ENCODE measurements at regions not wholly inside any gene's neighbourhood (a gene's known extent, or its start where the extent isn't known, plus 50 kb on each side); places are given as distances from the start of the nearest gene placed in this dataset.

DNA sequence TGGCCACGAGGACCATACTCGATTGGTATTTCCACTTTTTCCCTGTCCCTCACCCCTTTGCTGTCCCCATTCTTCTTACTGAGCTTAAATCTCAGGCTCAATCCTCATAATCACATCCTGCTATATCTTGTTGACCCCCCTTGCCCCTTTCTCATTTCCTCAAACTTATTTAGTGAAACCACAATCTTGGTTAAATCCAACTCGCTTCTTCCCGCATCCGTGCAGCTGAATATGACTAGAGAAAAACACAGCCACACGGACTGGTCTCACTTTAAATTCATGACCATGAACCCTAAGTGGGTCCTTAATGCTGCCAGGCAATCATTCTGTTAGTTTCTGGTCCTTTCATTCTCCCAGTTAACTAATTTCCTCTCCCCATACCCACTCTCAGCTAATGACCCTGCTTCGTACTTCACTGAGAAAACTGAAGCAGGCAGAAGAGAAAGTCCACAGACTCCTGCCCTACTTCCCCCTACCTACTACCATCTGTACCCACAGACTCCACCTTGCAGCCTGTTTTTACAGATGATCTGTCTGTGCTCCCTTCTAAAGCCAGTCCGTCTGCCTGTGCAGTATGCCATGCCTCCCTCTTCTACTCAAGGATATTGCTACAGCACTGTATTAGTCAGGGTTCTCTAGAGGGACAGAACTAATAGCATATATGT is 96.8 kb upstream of the LMO4 start:
- no peaks in the 10 kb centered on the region for H3K9me2 ChIP-seq (ENCODE audit: insufficient read depth)
- no peak for TF ChIP-seq EZH2 (IDR thresholded peaks at IDR 0.05; ENCODE audit: low read depth)
- TF ChIP-seq, protein P1, sequence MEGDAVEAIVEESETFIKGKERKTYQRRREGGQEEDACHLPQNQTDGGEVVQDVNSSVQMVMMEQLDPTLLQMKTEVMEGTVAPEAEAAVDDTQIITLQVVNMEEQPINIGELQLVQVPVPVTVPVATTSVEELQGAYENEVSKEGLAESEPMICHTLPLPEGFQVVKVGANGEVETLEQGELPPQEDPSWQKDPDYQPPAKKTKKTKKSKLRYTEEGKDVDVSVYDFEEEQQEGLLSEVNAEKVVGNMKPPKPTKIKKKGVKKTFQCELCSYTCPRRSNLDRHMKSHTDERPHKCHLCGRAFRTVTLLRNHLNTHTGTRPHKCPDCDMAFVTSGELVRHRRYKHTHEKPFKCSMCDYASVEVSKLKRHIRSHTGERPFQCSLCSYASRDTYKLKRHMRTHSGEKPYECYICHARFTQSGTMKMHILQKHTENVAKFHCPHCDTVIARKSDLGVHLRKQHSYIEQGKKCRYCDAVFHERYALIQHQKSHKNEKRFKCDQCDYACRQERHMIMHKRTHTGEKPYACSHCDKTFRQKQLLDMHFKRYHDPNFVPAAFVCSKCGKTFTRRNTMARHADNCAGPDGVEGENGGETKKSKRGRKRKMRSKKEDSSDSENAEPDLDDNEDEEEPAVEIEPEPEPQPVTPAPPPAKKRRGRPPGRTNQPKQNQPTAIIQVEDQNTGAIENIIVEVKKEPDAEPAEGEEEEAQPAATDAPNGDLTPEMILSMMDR (conservative IDR thresholded peaks at IDR 0.05), result no peak
- H2AFZ ChIP-seq, result no peak overlapping the region
- H3K27me3 ChIP-seq (ENCODE audit: insufficient read depth, low read depth), result no peaks in the 10 kb centered on the region
- POLR2A ChIA-PET (ENCODE audit: unreplicated experiment), result no interaction called here
- H3K27ac ChIP-seq, result no peak overlapping the region
- CTCF ChIA-PET, result no interaction called here
- no peak overlapping the region for H3K4me3 ChIP-seq
- DNase-seq, result no peak
- H3K9me3 ChIP-seq (ENCODE audit: insufficient read depth, low read depth), result no peaks in the 10 kb centered on the region
- no peaks in the 10 kb centered on the region for H4K20me1 ChIP-seq (ENCODE audit: insufficient read depth)
- no peak overlapping the region for H3K4me2 ChIP-seq
- intact Hi-C loops (cut with micrococcal nuclease; ENCODE audit: unreplicated experiment), result no loop called here
- H3K79me2 ChIP-seq (ENCODE audit: low read depth), result no peaks in the 10 kb centered on the region
- H3F3A ChIP-seq (ENCODE audit: insufficient read depth, low read depth), result peaks cover 8% of the 10 kb centered on the region
- H3K4me1 ChIP-seq (replicated peaks; ENCODE audit: insufficient read depth), result peaks cover 6% of the 10 kb centered on the region
- H3K36me3 ChIP-seq (ENCODE audit: low read depth), result no peaks in the 10 kb centered on the region
- no TSS peak for BruUV-seq (replicated peaks)

DNA sequence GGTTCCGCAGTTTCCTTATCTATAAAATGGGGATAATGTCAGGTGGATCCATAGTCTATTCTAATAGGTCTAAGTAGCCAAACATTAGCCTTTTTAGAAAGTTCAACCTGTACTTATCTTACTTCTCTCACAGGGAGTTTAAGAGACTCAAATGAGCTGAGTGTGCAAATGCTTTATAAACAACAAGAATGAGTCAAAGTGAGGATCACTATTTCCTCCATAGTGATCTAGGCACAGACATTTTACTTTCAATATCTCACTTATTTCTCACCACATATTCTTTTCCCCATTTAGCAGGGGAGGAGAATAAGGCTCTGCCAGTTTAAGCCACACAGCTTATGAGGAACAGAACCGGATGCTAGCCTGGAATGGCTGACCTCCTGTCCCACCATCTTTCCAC is 92.1 kb upstream of the LMO4 start:
- Histone ChIP-seq H3K27me3 (ENCODE audit: insufficient read depth, low read depth) (no peaks in the 10 kb centered on the region), H3K4me2 (no peak overlapping the region), H3K9me2 (ENCODE audit: insufficient read depth) (no peaks in the 10 kb centered on the region), H3K4me1 (replicated peaks; ENCODE audit: insufficient read depth) (no peaks in the 10 kb centered on the region), H4K20me1 (ENCODE audit: insufficient read depth) (no peaks in the 10 kb centered on the region), H3K27ac (no peak overlapping the region), H3K79me2 (ENCODE audit: low read depth) (no peaks in the 10 kb centered on the region), H3K4me3 (no peak overlapping the region), H2AFZ (no peak overlapping the region), H3K9me3 (ENCODE audit: insufficient read depth, low read depth) (no peaks in the 10 kb centered on the region), H3K36me3 (ENCODE audit: low read depth) (no peaks in the 10 kb centered on the region), H3F3A (ENCODE audit: insufficient read depth, low read depth) (no peaks in the 10 kb centered on the region)
- intact Hi-C loops (cut with micrococcal nuclease; ENCODE audit: unreplicated experiment), result no loop called here
- BruUV-seq (replicated peaks), result no TSS peak
- no peak for DNase-seq
- TF ChIP-seq, protein P1 (conservative IDR thresholded peaks at IDR 0.05), result no peak
- TF ChIP-seq EZH2 (IDR thresholded peaks at IDR 0.05; ENCODE audit: low read depth), result no peak
- ChIA-PET POLR2A (ENCODE audit: unreplicated experiment) (no interaction called here), CTCF (no interaction called here)

DNA sequence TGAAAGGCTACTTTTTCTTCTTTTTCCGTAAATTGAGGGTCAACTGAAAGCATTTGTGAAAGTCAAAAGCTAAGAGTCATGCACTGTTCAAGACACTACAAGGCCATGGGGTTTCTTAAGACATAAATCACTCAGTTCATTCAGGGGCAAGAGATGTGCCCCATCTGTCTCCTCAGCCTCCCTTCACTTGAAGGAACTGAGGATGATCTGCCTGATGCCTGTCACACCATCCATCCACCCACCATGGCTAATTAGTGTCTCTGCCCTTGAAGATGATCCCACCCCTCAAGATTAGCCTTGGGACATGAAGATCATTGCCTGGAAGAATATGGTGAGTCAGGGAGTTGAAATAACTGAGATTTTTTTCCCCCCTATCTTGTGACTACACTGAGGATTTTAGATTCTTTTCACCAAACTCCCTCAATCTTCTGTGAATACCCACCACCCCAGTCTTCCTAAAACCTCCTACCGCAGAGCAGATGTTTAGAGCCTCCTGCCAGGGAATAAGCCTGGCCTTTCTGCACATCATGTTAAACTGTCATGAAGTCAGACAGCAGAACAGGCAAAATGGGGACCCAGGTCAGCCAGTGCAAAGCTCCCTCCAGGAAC is 88.6 kb upstream of the LMO4 start:
- no peak overlapping the region for H3K4me2 ChIP-seq
- no peaks in the 10 kb centered on the region for H3K9me3 ChIP-seq (ENCODE audit: insufficient read depth, low read depth)
- H2AFZ ChIP-seq, result no peak overlapping the region
- peaks cover 11% of the 10 kb centered on the region for H3F3A ChIP-seq (ENCODE audit: insufficient read depth, low read depth)
- intact Hi-C loops (cut with micrococcal nuclease; ENCODE audit: unreplicated experiment), result loop anchor here (2.0 kb wide), 1 partner anchor 35 kb away; no protein-coding TSS in a partner anchor
- no peak overlapping the region for H3K4me3 ChIP-seq
- H3K27me3 ChIP-seq (ENCODE audit: insufficient read depth, low read depth), result no peaks in the 10 kb centered on the region
- POLR2A ChIA-PET (ENCODE audit: unreplicated experiment), result no interaction called here
- peaks cover 16% of the 10 kb centered on the region for H3K4me1 ChIP-seq (replicated peaks; ENCODE audit: insufficient read depth)
- no peak overlapping the region for H3K27ac ChIP-seq
- no peaks in the 10 kb centered on the region for H3K9me2 ChIP-seq (ENCODE audit: insufficient read depth)
- no peaks in the 10 kb centered on the region for H4K20me1 ChIP-seq (ENCODE audit: insufficient read depth)
- CTCF ChIA-PET, result no interaction called here
- no TSS peak for BruUV-seq (replicated peaks)
- H3K79me2 ChIP-seq (ENCODE audit: low read depth), result no peaks in the 10 kb centered on the region
- no peak for DNase-seq
- TF ChIP-seq, protein P1 (conservative IDR thresholded peaks at IDR 0.05), result no peak
- no peak for TF ChIP-seq EZH2 (IDR thresholded peaks at IDR 0.05; ENCODE audit: low read depth)
- no peaks in the 10 kb centered on the region for H3K36me3 ChIP-seq (ENCODE audit: low read depth)
